Neuronal stem cell (in vitro differentiated cells): ENCODE measurements at regions not wholly inside any gene's neighbourhood (a gene's known extent, or its start where the extent isn't known, plus 50 kb on each side); places are given as distances from the start of the nearest gene placed in this dataset.

Experiments used
- DNase-seq: peaks from one replicate; pipeline ENCODE4 v3.0.0-alpha.2; 2013; ENCODE audit warnings: low spot score
- H2AFZ ChIP-seq: one replicate; pipeline ENCODE4 v1.6.1; 2013; ENCODE audit warnings: mild to moderate bottlenecking, low read length, inconsistent platforms
- H2AK5ac ChIP-seq: 2 replicates; pipeline ENCODE4 v1.6.1; 2013; ENCODE audit warnings: low read depth, mild to moderate bottlenecking, inconsistent platforms, low read length, moderate library complexity, mixed read lengths
- H2BK120ac ChIP-seq: 2 replicates; pipeline ENCODE4 v1.6.1; 2013; ENCODE audit warnings: low read depth, mild to moderate bottlenecking, inconsistent platforms, low read length, moderate library complexity, mixed read lengths
- H2BK12ac ChIP-seq: one replicate; pipeline ENCODE4 v1.6.1; 2013; ENCODE audit warnings: low read length, inconsistent platforms
- H2BK15ac ChIP-seq: 2 replicates; pipeline ENCODE4 v1.6.1; 2013; ENCODE audit warnings: mild to moderate bottlenecking, low read length, inconsistent platforms, mixed read lengths
- H2BK5ac ChIP-seq: one replicate; pipeline ENCODE4 v1.6.1; 2013; ENCODE audit warnings: inconsistent platforms, mild to moderate bottlenecking, low read length, moderate library complexity
- H3K14ac ChIP-seq: one replicate; pipeline ENCODE4 v1.6.1; 2013; ENCODE audit warnings: low read length, inconsistent platforms
- H3K18ac ChIP-seq: 2 replicates; pipeline ENCODE4 v1.6.1; 2013; ENCODE audit warnings: low read length, inconsistent platforms
- H3K23ac ChIP-seq: 2 replicates; pipeline ENCODE4 v1.6.1; 2013; ENCODE audit warnings: low read depth, mild to moderate bottlenecking, mixed read lengths, low read length, inconsistent platforms; ENCODE audit not compliant: poor library complexity
- H3K27ac ChIP-seq: replicated peaks from 3 replicates; pipeline ENCODE4 v1.5.1; 2013; ENCODE audit warnings: low read length, inconsistent platforms
- H3K27me3 ChIP-seq, 3 experiments: 2 replicates each; pipeline ENCODE4 v1.6.1; 2013; ENCODE audit warnings: low read length in 3 of 3, mild to moderate bottlenecking in 2 of 3, inconsistent platforms in 1 of 3, low read depth in 1 of 3, mixed read lengths in 1 of 3, moderate library complexity in 1 of 3; ENCODE audit not compliant: control insufficient read depth in 3 of 3, insufficient read depth in 3 of 3
- H3K36me3 ChIP-seq, 2 donors: replicated peaks in 1 of 2; 2 replicates each; pipeline ENCODE4 v1.6.1; 2013; ENCODE audit warnings: low read length in 2 of 2; ENCODE audit not compliant: control insufficient read depth in 2 of 2, insufficient read depth in 2 of 2
- H3K4ac ChIP-seq: 2 replicates; pipeline ENCODE4 v1.6.1; 2013; ENCODE audit warnings: inconsistent platforms, mild to moderate bottlenecking, low read length, moderate library complexity
- H3K4me1 ChIP-seq, 2 donors: 1 replicate in 1 of 2; 2 replicates in 1 of 2; pipeline ENCODE4 v1.6.1; 2013; ENCODE audit warnings: low read length in 2 of 2, low read depth in 1 of 2; ENCODE audit not compliant: control insufficient read depth in 2 of 2, insufficient read depth in 1 of 2
- H3K4me2 ChIP-seq: one replicate; pipeline ENCODE4 v1.6.1; 2013; ENCODE audit warnings: mild to moderate bottlenecking, low read length, inconsistent platforms; ENCODE audit not compliant: insufficient read depth, poor library complexity, severe bottlenecking
- H3K4me3 ChIP-seq, 2 donors: 2 replicates each; pipeline ENCODE4 v1.5.1; 2013; ENCODE audit warnings: low read length in 2 of 2, mild to moderate bottlenecking in 2 of 2, inconsistent platforms in 1 of 2, moderate library complexity in 1 of 2
- H3K79me1 ChIP-seq: one replicate; pipeline ENCODE4 v1.6.1; 2013; ENCODE audit warnings: low read depth, mild to moderate bottlenecking, inconsistent platforms, low read length, moderate library complexity
- H3K9ac ChIP-seq: one replicate; pipeline ENCODE4 v1.6.1; 2013; ENCODE audit warnings: mild to moderate bottlenecking, low read depth, low read length, inconsistent platforms; ENCODE audit not compliant: poor library complexity
- H3K9me3 ChIP-seq, 2 donors: replicated peaks in 1 of 2; 2 replicates each; pipeline versions ENCODE3 to v1.6.1; 2013; ENCODE audit warnings: low read length in 2 of 2, mild to moderate bottlenecking in 2 of 2, inconsistent platforms in 1 of 2, low read depth in 1 of 2, mixed read lengths in 1 of 2, moderate library complexity in 1 of 2; ENCODE audit not compliant: control insufficient read depth in 2 of 2, insufficient read depth in 1 of 2
- H4K8ac ChIP-seq: one replicate; pipeline ENCODE4 v1.6.1; 2013; ENCODE audit warnings: low read depth, mild to moderate bottlenecking, inconsistent platforms, low read length, moderate library complexity
- H4K91ac ChIP-seq: one replicate; pipeline ENCODE4 v1.6.1; 2013; ENCODE audit warnings: low read length, low read depth, mild to moderate bottlenecking, inconsistent platforms; ENCODE audit not compliant: poor library complexity
- whole genome bisulfite sequencing, 2 donors: extraction: QIAGEN DNeasy Blood & Tissue Kit; methylation state at CpG; one replicate each; pipeline ENCODE4 v1.1.7; 2013; ENCODE audit warnings: missing lambda C conversion rate in 2 of 2, mixed read lengths in 1 of 2; ENCODE audit not compliant: insufficient read length in 2 of 2, insufficient replicate concordance in 1 of 2; ENCODE audit errors: extremely low coverage in 2 of 2; 5-methylcytosine and 5-hydroxymethylcytosine counted together

DNA sequence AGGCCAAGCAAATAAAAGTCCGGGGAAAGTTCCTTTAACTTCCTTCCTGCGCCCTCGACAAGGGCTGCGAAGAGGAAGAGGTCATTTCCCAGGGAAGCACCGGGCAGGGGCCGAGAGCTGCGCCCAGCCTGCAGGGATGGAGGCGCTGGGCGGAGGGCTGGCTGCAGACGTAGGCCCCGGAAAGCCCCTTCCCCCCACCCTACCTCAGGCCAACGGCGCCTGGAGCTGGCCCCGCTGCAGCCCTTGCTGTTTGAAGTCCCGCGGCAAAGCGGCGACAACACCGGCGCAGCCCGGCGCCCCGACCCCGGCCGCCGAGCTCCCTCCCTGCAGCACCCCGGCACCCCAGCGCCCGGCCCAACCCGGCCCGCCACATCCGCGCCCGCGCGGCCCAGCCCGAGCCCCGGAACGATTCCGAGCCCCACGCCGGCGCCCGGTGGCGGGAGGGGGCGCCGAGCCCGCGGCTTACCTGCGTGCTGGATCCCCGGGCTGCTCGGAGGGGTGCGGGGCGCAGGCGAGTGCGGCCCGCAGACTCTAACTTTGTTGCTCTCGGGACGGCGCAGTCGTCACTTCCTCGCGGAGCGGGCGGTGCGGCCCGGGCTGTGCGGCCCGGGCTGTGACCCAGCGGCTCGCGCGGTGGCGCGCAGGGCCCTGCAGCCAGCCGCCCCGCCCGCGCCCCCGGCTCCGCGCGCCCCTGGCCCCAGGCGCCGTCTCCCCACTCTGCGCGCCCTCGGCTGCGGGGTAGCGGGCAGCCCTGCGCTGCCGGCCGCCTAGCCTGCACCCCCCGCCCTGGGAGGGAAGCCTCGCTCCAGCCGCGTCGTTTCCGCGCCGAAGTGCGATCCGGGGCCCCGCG is 64.8 kb upstream of the PTGR2 start:
- Histone ChIP-seq H3K14ac (no peak overlapping the region), H2AK5ac (no peak overlapping the region), H2BK15ac (peak overlapping the region; percentile 42), H3K79me1 (no peaks in the 10 kb centered on the region), H3K27me3 (peaks cover 0 to 25% (median 0%) of the 10 kb centered on the region in 3 experiments), H2BK12ac (no peak overlapping the region), H2BK120ac (peak overlapping the region; percentile 32), H3K36me3 (no peaks in the 10 kb centered on the region), H3K4me2 (peak overlapping the region; percentile 69), H3K18ac (peak overlapping the region; percentile 92), H3K27ac (no peak overlapping the region), H2BK5ac (no peak overlapping the region), H4K8ac (no peak overlapping the region), H4K91ac (peak overlapping the region; percentile 15), H3K4ac (no peak overlapping the region), H3K9ac (peak overlapping the region; percentile 91), H3K4me1 (peaks cover 39 to 43% of the 10 kb centered on the region in 2 donors), H3K23ac (peak overlapping the region; percentile 56), H2AFZ (peak overlapping the region; percentile 92), H3K4me3 (peak overlapping the region; percentile 65 to 89), H3K9me3 (no peaks in the 10 kb centered on the region)
- DNase-seq = no peak
- WGBS, 2 donors = no CpG with 5 or more reads among the region's 105 CpGs

DNA sequence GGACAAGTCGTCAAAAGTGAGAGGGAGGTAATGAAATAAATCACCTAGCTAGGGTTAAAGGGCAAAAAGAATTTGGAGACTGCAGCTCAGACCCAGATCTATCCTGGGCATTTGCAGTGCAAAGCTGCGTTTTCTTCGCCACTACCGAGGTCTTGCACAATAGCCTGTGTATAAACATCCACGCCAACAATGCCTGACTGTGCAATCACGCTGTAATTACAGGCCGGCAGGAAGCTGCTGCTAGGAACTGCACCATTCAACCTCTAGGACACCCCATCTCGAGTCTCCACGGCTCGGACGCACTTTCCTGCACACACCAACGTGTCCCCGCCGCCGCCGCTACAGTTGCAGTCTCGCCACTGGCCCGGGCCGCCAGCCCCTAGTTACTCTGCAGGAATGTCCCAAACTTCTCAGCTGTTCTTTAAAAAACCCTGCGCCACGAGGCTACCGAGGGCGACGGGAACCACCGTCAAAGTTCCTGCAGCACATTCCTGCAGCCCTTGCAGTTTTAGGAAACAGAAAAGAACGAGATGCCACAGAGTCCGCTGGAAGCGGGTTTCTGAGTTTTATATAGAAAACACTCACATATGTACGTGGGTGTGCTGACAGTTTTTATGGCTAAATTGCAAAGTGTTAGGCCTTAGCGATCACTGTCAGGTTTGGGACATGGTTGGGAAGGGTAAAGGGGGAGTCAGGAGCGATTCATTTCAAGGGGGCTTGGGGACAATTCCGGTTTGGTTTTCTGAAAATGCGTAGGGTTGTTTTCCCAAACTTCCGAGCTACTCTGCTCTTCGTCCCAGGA is 65.6 kb upstream of the PTGR2 start:
- Histone ChIP-seq H2AK5ac (no peak overlapping the region), H3K14ac (no peak overlapping the region), H4K91ac (no peak overlapping the region), H3K9me3 (no peaks in the 10 kb centered on the region), H2AFZ (peak overlapping the region; percentile 92), H3K4me3 (peak overlapping the region; percentile 65 to 89), H3K36me3 (no peaks in the 10 kb centered on the region), H2BK120ac (no peak overlapping the region), H3K23ac (peak overlapping the region; percentile 3), H3K4me2 (peak overlapping the region; percentile 69), H2BK5ac (no peak overlapping the region), H3K4ac (no peak overlapping the region), H3K18ac (peak overlapping the region; percentile 53), H4K8ac (no peak overlapping the region), H3K79me1 (no peaks in the 10 kb centered on the region), H3K9ac (no peak overlapping the region), H2BK15ac (peak overlapping the region; percentile 17), H3K27me3 (peaks cover 0 to 25% (median 0%) of the 10 kb centered on the region in 3 experiments), H3K4me1 (peaks cover 39 to 43% of the 10 kb centered on the region in 2 donors), H2BK12ac (no peak overlapping the region), H3K27ac (no peak overlapping the region)
- WGBS, 2 donors = no CpG with 5 or more reads among the region's 35 CpGs
- DNase-seq = no peak

DNA sequence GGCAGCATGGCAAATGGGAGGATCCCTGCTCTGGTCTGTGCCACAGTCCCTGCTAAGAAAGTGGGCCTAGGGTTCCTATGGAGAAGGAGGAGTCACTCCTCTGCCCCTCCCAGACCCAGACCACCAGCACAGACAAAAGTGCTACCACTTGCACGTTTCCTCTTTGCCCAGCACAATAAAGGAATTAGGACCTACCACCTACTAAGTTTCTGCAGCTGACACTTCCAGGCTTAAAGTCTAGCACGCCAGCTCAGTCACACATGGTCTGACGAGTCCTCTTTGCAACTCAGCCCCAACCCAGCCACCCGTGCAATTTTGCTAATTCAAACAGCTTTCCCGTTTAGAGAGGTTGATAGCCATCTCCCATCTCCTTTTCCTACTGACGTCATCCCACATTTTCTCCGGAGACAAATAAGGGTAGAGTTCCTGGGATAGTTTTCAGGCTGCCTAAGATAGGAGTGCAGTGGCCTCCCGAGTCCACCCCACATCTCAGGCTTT is 66.2 kb upstream of the PTGR2 start:
- no CpG with 5 or more reads among the region's 8 CpGs for WGBS, 2 donors
- peak overlapping the region; percentile 35 for H3K18ac ChIP-seq
- no peak overlapping the region for H3K9ac ChIP-seq
- H3K79me1 ChIP-seq = no peaks in the 10 kb centered on the region
- H3K9me3 ChIP-seq = peaks cover 0 to under 1% of the 10 kb centered on the region in 2 donors
- H3K23ac ChIP-seq = no peak overlapping the region
- H3K4ac ChIP-seq = no peak overlapping the region
- H2BK12ac ChIP-seq = no peak overlapping the region
- no peak overlapping the region for H2BK120ac ChIP-seq
- peak; percentile 70 for DNase-seq
- peaks cover 0 to 27% (median 0%) of the 10 kb centered on the region in 3 experiments for H3K27me3 ChIP-seq
- H2AK5ac ChIP-seq = no peak overlapping the region
- H2BK15ac ChIP-seq = no peak overlapping the region
- no peak overlapping the region for H2BK5ac ChIP-seq
- peak overlapping the region; percentile 92 for H2AFZ ChIP-seq
- no peak overlapping the region for H3K14ac ChIP-seq
- H3K4me3 ChIP-seq = peak overlapping the region; percentile 65 to 89
- no peak overlapping the region for H4K91ac ChIP-seq
- H3K4me1 ChIP-seq = peaks cover 39 to 43% of the 10 kb centered on the region in 2 donors
- H3K27ac ChIP-seq = no peak overlapping the region
- peak overlapping the region; percentile 69 for H3K4me2 ChIP-seq
- H4K8ac ChIP-seq = no peak overlapping the region
- H3K36me3 ChIP-seq = no peaks in the 10 kb centered on the region

DNA sequence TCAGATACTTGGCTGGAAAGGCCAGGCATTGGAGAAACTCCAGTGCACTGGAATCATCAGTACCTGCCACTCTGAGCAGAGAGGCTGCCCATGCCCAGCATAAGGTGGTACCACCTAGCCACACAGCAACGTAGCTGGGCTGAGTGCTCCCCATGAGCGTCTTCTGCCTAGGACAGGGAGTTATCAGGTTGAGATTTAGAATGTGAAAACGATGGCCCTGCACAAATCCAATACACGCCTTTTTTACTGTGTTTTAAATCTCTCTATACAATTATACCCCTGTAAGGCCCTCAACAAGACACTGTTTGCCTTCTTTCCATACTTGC is 66.7 kb upstream of the PTGR2 start:
- H3K27ac ChIP-seq = no peak overlapping the region
- peak overlapping the region in 1 of 2 donors; percentile 65 for H3K4me3 ChIP-seq

More for the DNA sequence above, 66.7 kb upstream of the PTGR2 start:
- Histone ChIP-seq H2AK5ac (no peak overlapping the region), H3K27me3 (peaks cover 0 to 27% (median 0%) of the 10 kb centered on the region in 3 experiments), H3K4me2 (no peak overlapping the region), H4K8ac (no peak overlapping the region), H3K18ac (peak overlapping the region; percentile 60), H3K23ac (no peak overlapping the region), H4K91ac (no peak overlapping the region), H2BK15ac (no peak overlapping the region), H3K4ac (no peak overlapping the region), H3K9ac (no peak overlapping the region), H2AFZ (no peak overlapping the region), H3K79me1 (no peaks in the 10 kb centered on the region), H2BK120ac (no peak overlapping the region), H2BK5ac (no peak overlapping the region), H2BK12ac (peak overlapping the region; percentile 42), H3K9me3 (peaks cover 0 to 1% of the 10 kb centered on the region in 2 donors), H3K4me1 (peaks cover 39 to 40% of the 10 kb centered on the region in 2 donors), H3K36me3 (no peaks in the 10 kb centered on the region), H3K14ac (no peak overlapping the region)
- no CpG with 5 or more reads among the region's 4 CpGs for WGBS, 2 donors
- no peak for DNase-seq
